HG03064 (cell line): ENCODE measurements at regions not wholly inside any gene's neighbourhood (a gene's known extent, or its start where the extent isn't known, plus 50 kb on each side); places are given as distances from the start of the nearest gene placed in this dataset.
"Not testable (repeated sequence)": the region's sequence is repeated elsewhere in the genome, so short reads cannot be mapped to it uniquely, and the experiment has no call there.

Source experiments
- ATAC-seq: cut with Tn5 transposase; IDR thresholded peaks from one replicate; pipeline ENCODE4 v1.9.1; 2021; ENCODE audit warnings: low read depth; ENCODE audit not compliant: unreplicated experiment

DNA sequence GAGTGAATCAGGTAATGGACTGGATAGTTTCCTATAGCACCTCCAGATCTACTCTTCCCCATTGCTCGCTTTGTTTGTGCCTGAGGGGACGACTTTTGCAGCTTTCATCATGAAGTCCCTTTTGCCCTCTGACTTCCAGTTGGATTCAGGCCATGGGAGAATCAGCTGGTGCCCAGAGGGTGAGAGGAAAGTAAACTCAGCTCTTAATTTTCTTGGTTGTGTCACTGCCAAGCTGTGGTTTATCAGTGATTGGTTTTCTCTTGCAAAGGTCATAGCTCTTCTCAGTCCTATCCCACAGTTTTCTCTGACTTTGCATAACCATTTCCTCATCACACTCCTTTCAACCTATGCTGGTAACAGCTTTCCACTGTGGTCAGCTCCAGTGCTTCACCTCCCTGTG, 200.1 kb downstream of the KCNJ2 start:
- ATAC-seq = no peak

DNA sequence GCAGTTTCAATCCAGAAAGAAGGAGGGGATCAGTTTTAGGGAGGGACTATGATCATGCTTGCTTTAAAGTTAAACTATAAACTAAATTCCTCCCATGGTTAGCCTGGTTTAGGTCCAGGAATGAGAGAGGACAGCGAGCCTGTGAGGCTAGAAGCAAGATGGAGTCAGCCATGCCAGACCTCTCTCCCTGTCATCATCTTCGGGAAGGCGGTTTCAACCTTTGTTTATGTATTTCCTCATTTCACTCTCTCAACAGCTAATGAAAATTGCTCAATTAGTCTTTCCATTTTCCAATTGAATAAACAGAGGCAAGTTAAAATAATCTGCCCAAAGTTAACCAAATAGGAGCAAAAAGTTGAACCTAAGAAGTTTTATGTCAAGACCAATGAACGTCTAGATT, 201.5 kb downstream of the KCNJ2 start:
- no peak for ATAC-seq

GRCh38 chr17:70373369-70373768, 204.0 kb downstream of the KCNJ2 start:
- no peak for ATAC-seq

- ATAC-seq = no peak
These were observed 205.2 kb downstream of the KCNJ2 start for GRCh38 chr17:70374496-70374895.

DNA sequence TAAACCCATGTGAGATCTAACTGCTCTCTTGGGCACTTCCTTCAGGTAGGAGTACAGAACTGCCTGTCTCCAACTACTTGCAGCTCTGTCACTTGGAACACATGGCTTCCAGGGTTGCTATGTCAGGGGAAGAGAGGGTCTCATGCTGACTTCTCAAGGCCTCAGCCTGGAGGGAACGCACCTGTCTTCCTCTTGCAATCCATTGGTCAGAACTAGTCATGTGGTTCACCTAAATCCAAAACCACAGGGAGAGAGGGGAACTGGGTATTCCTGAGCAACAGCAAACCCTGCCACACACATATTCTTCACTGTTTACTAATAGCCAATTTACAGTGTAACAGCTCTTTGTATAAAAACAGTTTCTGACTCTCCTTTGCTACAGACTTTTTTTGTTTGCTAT, 206.1 kb downstream of the KCNJ2 start:
- no peak for ATAC-seq

DNA sequence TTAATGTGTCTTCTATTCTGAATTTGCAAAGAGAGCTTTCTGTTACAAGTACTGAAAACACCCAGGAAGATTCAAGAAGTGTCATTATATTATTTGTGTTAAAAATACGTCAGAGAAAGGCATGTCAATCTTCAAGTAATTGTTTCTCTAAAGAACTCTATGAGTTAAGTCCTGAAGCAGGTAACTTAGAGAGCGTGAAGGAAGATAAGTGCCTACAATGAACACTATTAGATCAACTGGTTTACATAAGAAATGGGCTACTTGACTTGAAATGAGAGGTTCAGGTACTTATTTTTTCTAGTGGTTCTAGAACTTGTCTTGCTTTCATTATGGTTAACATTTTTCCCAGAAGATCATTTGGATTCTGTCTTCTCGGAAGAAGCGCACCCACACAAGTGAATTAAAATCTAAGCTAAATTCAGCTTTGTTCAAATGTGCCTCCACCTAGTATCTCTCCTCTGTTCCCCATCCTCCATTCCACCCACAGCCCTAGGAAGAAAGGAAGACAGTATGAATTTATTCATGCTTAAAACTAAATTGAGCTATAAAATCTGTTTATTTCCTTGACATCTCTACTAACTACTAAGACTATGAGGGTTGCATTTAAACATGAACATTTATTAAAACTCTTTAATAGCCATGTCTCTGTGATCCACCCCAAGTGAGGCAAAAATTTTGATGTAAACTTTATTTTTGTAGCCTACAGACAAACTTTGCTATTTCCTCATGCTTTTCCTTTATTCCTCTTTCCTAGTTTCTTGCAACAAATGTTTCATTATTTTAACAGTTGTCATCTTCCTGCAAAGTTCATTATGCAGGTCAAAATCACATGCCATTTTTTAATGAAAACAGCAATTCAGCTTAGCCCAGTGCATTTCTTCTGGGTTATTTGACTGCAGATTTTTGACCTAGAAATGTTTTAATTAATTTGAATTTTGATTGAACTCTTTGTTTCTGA, 206.8 kb downstream of the KCNJ2 start:
- ATAC-seq = no peak

DNA sequence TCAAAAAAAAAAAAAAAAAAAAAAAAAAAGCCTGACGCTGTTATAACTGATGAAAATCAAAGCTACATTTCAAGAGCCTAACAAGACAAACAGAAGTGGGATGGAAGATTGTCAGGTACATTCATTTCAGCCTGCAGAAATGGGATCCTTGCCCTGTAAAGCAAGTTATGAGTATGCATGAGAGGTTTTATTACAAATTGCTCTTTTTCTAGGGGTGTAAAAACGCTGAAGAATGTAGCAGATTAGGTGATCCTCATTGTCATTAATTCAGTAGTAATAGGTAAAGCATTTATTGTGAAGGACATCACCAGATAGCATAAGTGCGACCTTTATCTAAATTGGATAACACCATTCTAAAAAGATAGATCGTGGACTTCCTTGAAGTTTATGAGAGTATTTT, 208.3 kb downstream of the KCNJ2 start:
- no peak for ATAC-seq

DNA sequence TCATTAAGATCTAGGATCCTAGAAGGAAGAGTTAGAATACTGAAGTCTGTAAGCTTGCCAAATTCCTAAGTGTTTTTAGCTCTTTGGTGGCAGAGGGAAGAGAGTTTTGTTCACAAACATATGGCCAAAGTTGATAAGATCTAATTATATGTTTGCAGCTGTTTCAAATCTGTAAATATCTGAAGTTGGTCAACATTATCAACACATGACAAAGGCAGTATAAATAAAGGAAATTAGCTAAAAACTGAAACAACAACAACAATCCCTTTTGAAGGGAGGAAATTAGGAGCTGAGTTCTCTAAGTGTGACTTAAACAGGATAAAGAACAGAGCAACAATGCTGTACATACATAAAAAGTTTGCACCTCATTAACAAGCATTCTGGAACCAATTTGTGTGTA, 208.7 kb downstream of the KCNJ2 start:
- no peak for ATAC-seq

DNA sequence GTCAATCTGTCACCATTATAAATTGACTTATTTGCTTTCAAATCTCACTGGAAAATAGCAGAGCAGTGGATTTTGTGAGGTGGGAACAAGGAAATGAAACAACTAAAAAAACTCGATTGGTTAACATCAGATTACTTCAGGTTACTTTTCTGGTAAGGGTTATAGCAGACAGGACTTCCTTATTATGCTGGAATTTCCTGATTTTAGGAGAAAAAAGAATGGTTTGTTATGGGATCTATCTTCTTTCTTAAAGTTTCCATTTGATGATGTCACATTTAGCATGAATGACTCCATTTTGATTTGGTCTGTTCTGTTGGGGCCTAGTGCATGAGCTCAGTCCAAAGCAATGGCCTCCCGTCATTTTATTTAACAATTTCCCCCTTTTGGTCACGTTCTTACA, 210.6 kb downstream of the KCNJ2 start:
- ATAC-seq = no peak

DNA sequence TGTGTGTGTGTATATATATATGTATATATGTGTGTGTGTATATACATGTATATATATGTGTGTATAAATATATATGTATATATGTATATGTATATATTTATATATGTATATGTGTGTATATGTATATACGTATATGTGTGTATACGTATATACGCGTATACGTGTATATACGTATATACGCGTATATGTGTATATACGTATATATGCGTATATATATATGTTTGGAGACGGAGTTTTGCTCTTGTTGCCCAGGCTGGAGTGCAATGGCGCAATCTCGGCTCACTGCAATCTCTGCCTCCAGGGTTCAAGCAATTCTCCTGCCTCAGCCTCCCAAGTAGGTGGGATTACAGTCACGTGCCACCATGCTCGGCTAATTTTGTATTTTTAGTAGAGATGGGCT, 212.6 kb downstream of the KCNJ2 start:
- not testable (repeated sequence) for ATAC-seq

- ATAC-seq = no peak
These were observed 219.0 kb downstream of the KCNJ2 start for GRCh38 chr17:70388326-70388725.

DNA sequence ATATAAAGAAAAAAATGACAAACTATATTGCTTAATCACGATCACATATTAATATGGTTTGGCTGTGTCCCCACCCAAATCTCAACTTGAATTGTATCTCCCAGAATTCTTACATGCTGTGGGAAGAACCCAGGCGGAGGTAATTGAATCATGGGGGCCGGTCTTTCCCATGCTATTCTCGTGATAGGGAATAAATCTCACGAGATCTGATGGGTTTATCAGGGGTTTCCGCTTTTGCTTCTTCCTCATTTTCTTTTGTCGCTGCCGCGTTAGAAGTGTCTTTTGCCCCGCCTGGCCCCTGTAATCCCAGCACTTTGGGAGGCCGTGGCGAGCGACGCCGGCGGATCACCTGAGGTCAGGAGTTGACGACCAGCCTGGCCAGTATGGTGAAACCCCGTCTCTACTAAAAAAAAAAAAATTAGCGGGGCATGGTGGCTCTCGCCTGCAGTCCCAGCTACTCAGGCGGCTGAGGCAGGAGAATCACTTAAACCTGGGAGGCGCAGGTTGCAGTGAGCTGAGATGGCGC, 220.0 kb downstream of the KCNJ2 start:
- not testable (repeated sequence) for ATAC-seq

GRCh38 chr17:70390049-70390448, 220.7 kb downstream of the KCNJ2 start:
- no peak for ATAC-seq

DNA sequence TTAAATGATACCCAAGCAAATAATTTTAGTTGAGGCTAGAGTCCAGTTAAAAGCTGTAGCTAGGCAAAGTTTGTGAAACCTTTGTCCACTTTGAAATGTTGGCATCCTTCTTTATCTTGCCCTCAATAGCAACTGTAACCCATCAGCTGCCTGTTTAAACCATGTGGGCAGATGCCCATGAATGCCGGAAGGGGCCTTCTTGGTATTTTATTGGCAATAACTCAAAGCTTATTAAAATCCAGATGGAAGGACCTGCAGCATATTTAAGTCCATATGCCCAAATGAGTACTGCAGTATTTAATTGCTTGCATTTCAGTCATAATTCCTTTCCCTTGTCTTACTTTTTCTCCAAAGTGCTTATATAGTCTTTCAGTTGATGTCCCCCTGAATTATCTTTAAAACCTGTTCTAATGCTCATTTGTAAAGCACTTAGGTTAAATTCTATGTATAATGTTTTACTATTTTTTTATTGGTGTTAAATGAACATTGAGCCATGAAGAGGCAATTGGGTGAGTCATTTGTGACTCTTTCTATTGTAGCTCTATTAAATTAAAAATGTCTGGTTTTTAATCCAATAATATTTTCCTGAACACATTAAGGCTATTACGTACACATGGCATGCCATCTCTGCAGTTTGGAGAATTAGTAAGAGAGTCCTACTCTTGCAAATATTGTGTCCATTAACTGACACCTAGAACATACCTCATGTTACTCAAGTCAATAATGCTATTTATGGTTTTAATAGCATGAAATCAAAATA, 225.3 kb downstream of the KCNJ2 start:
- ATAC-seq = no peak

- no peak for ATAC-seq
These were observed 236.3 kb downstream of the KCNJ2 start for GRCh38 chr17:70405492-70406220.

GRCh38 chr17:70407506-70407905, 238.2 kb downstream of the KCNJ2 start:
- no peak for ATAC-seq

DNA sequence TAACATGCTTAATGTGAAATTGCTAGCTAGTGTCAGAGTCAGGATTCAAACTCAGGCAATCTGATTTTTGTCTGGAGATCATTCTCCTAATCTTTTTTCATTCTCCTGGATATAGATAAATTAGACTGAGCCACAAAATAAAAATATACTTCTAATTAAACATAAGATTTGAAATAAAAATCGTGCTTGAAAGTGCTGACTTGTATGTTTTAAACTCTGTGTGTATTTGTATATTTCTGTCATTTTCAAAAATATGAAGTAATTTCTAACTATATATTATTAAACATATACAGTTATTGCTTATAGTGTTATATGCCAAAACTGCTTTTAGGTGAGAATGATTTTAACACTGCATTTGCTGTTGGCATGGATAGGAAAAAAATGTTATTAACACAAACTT, 239.4 kb downstream of the KCNJ2 start:
- ATAC-seq = no peak

DNA sequence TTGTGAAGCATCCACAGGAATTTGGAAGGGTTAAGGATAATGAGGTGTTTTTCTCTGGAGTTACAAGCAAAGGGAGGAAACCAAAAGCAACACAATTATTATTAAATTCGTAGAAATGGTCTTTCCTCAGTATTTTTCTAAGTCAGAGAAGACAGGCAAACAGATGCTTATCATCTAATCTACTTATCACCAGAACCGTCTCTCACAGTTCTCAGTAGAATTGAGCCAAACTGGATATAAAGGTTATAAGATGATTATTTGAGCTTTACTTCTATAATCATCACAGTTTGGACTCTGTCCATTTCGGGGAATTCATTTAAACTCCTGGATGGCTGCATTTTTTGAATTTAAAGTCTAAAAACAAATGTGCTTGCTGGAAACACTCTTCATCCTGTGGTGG, 245.0 kb downstream of the KCNJ2 start:
- ATAC-seq = no peak

DNA sequence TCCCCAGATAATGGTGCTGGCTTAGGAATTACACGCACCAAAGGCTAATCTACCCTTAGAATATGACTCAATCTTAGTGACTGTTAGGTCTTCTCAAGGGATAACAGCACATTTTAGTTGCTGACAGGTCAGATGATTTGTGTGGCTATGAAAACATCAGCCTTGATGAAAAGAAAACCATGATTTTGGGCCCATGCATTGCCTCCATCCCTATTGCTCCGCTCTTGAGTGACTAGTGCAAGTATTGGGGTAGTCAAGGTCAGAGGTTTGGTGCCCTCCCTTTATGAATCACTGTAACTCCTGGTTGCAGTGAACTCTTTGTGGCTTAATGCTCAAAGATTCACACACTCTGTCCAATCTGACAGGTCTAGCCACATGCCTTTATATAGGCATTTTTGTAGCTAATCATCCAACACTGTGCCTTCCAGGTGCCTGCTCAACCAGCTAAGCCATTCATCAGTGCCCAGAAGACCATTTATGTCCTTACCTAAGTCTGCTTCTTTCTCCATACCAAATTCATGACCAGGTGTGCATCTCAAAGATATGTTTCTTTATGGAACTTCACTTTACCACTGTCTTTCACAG, 251.6 kb downstream of the KCNJ2 start:
- ATAC-seq = no peak

- ATAC-seq = no peak
These were observed 253.5 kb downstream of the KCNJ2 start for GRCh38 chr17:70422862-70423261.
